Gastrocnemius medialis (tissue), 4 donors: ENCODE measurements at regions not wholly inside any gene's neighbourhood (a gene's known extent, or its start where the extent isn't known, plus 50 kb on each side); places are given as distances from the start of the nearest gene placed in this dataset.

Source experiments
- ATAC-seq, 2 donors: fragments of 150-250 bp; one replicate each; pipeline ENCODE4 v1.9.1; 2016
- DNase-seq, 2 donors: peaks; one replicate each; pipeline ENCODE4 v3.0.0-alpha.2; 2019
- H3K27ac ChIP-seq, 4 donors: fragments of 200-600 bp; sonication (generic); 1 replicate in 1 of 4; 2 replicates in 3 of 4; pipeline ENCODE4 v1.5.1; 2016 to 2018; ENCODE audit warnings: mild to moderate bottlenecking in 2 of 4, moderate library complexity in 1 of 4
- H3K27me3 ChIP-seq, 3 donors: fragments of 200-600 bp; sonication (generic) in 2 of 3; 1 replicate in 1 of 3; 2 replicates in 2 of 3; pipeline versions ENCODE4 v1.5.1 to v1.6.0; 2016 to 2019; ENCODE audit warnings: mild to moderate bottlenecking in 1 of 3, moderate library complexity in 1 of 3
- H3K36me3 ChIP-seq, 2 donors: fragments of 200-600 bp; sonication (generic) in 1 of 2; one replicate each; pipeline ENCODE4 v1.5.1; 2017 to 2018
- H3K4me1 ChIP-seq, 2 donors: fragments of 200-600 bp; sonication (generic) in 1 of 2; one replicate each; pipeline ENCODE4 v1.5.1; 2016 to 2017; ENCODE audit warnings: mild to moderate bottlenecking in 2 of 2
- H3K4me3 ChIP-seq, 4 donors: fragments of 200-600 bp; sonication (generic) in 3 of 4; 1 replicate in 1 of 4; 2 replicates in 3 of 4; pipeline ENCODE4 v1.5.1; 2016 to 2019; ENCODE audit warnings: mild to moderate bottlenecking in 2 of 4
- H3K9me3 ChIP-seq, 3 donors: fragments of 200-600 bp; sonication (generic) in 2 of 3; 1 replicate in 1 of 3; 2 replicates in 2 of 3; pipeline ENCODE4 v1.5.1; 2016 to 2019
- POLR2A ChIP-seq, 2 donors: fragments of 450-650 bp; IDR thresholded peaks; one replicate each; pipeline ENCODE4 v1.6.1; 2017; ENCODE audit warnings: antibody characterized with exemption in 2 of 2, mild to moderate bottlenecking in 2 of 2, moderate library complexity in 2 of 2
- in situ Hi-C, 4 donors: fragments of 200-750 bp; cut with MboI; loops; one replicate each; pipeline versions ENCODE4 v1.15.0 to v1.8.0; 2017; ENCODE audit warnings: low sequenced_read_pairs in 4 of 4
- intact Hi-C: fragments of 100-400 bp; cut with DNase I; formaldehyde crosslinking; loops from one replicate; pipeline ENCODE4 v1.15.1; 2023; ENCODE audit warnings: low total_unique reads
- TF ChIP-seq, protein P1 (sequence below), 5 experiments: fragments of 450-650 bp in 3 of 5; fragments of 200-600 bp in 2 of 5; sonication (generic) in 2 of 5; IDR thresholded peaks in 4 of 5; conservative IDR thresholded peaks in 1 of 5; 1 replicate in 4 of 5; 2 replicates in 1 of 5; pipeline ENCODE4 v1.5.1; 2016 to 2019; ENCODE audit warnings: antibody characterized with exemption in 5 of 5, mild to moderate bottlenecking in 3 of 5, moderate library complexity in 3 of 5

DNA sequence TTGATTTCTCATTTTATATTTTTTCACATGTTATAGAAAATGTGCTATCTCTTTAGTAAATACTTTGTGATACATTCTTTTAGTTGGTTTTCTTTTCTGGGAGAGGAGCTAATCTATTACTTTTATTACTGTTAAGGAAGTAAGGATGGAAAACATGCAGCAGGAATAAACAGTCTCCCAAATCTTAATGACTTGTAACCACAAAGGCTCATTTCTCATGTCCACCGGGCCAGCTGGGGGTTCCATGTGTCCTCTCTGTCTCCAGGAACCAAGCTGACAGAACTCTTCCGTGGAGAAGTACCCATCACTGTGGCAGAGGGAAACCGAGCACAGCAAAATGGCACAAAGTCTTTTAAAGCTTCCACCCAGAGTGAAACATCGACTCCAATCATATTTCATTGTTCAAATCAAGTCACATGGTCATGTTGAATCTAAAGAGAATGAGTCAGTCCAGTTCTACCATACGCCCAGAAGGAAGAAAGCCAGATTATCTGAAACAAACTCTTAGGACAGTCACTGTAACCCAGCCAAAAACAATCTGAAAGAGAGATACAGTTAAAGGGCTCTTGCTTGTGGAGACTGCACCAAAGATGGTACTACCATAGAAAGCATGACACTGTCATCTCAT lies 97.1 kb upstream of the CDH6 start:
- ATAC-seq (no peak), DNase-seq (no peak)
- no peaks in the 10 kb centered on the region for H3K27me3 ChIP-seq
- in situ Hi-C loops (no loop called here), intact Hi-C loops (no loop called here)
- H3K9me3 ChIP-seq = no peaks in the 10 kb centered on the region
- H3K4me1 ChIP-seq = no peaks in the 10 kb centered on the region
- H3K27ac ChIP-seq = no peak overlapping the region
- no peaks in the 10 kb centered on the region for H3K36me3 ChIP-seq
- no peak for TF ChIP-seq POLR2A (IDR thresholded peaks at IDR 0.05)
- TF ChIP-seq, protein P1, sequence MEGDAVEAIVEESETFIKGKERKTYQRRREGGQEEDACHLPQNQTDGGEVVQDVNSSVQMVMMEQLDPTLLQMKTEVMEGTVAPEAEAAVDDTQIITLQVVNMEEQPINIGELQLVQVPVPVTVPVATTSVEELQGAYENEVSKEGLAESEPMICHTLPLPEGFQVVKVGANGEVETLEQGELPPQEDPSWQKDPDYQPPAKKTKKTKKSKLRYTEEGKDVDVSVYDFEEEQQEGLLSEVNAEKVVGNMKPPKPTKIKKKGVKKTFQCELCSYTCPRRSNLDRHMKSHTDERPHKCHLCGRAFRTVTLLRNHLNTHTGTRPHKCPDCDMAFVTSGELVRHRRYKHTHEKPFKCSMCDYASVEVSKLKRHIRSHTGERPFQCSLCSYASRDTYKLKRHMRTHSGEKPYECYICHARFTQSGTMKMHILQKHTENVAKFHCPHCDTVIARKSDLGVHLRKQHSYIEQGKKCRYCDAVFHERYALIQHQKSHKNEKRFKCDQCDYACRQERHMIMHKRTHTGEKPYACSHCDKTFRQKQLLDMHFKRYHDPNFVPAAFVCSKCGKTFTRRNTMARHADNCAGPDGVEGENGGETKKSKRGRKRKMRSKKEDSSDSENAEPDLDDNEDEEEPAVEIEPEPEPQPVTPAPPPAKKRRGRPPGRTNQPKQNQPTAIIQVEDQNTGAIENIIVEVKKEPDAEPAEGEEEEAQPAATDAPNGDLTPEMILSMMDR (IDR thresholded peaks at IDR 0.05 in 4 of 5, conservative IDR thresholded peaks at IDR 0.05 in 1 of 5) = no peak
- no peak overlapping the region for H3K4me3 ChIP-seq

DNA sequence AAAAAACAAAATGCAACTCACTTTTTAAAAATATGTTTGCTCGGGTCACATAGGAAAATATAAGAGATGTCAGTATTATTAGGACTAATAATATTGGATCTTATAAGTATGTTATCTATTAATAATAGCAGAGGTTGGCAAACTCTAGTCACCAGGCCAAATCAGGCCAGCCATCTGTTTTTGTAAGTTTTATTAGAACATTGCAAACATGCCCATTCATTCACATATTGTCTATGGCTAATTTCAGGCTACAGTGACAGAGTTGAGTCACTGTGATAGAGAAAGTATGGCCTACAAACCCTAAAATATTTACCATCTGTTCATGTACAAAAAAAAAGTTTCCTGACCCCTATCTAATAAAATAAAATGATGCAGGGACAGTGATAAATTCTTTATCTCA lies 97.7 kb upstream of the CDH6 start:
- Histone ChIP-seq H3K4me1 (no peaks in the 10 kb centered on the region), H3K36me3 (no peaks in the 10 kb centered on the region), H3K4me3 (no peak overlapping the region), H3K9me3 (no peaks in the 10 kb centered on the region), H3K27me3 (no peaks in the 10 kb centered on the region), H3K27ac (no peak overlapping the region)
- TF ChIP-seq, protein P1 (IDR thresholded peaks at IDR 0.05 in 4 of 5, conservative IDR thresholded peaks at IDR 0.05 in 1 of 5) = no peak
- no peak for TF ChIP-seq POLR2A (IDR thresholded peaks at IDR 0.05)
- ATAC-seq (no peak), DNase-seq (no peak)
- intact Hi-C loops = no loop called here
- in situ Hi-C loops = no loop called here

DNA sequence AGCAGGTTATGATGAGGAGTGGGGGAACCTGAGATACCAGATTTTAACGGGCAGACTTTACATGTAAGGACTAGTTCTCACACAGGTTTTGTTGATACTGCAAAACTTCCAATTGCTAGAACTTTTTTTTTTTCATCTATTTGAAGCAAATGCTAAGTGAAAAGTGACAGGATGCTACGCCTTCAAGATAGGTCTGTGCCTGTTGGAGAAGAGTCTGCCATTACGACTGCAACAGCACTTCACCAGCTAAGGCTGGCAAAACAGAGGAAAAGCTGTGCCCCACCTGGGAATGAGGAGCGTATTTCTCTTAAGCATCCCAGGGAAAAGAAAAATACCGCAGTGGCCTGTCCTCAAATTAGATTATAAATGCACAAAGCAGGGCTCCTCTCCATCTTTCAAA lies 102.0 kb upstream of the CDH6 start:
- H3K4me1 ChIP-seq = no peaks in the 10 kb centered on the region
- H3K4me3 ChIP-seq = no peak overlapping the region
- no peak for ATAC-seq
- no peaks in the 10 kb centered on the region for H3K36me3 ChIP-seq
- H3K27me3 ChIP-seq = no peaks in the 10 kb centered on the region
- no peak for DNase-seq
- in situ Hi-C loops (no loop called here), intact Hi-C loops (no loop called here)
- TF ChIP-seq, protein P1 (IDR thresholded peaks at IDR 0.05 in 4 of 5, conservative IDR thresholded peaks at IDR 0.05 in 1 of 5) = no peak
- no peak for TF ChIP-seq POLR2A (IDR thresholded peaks at IDR 0.05)
- no peak overlapping the region for H3K27ac ChIP-seq
- H3K9me3 ChIP-seq = no peaks in the 10 kb centered on the region

DNA sequence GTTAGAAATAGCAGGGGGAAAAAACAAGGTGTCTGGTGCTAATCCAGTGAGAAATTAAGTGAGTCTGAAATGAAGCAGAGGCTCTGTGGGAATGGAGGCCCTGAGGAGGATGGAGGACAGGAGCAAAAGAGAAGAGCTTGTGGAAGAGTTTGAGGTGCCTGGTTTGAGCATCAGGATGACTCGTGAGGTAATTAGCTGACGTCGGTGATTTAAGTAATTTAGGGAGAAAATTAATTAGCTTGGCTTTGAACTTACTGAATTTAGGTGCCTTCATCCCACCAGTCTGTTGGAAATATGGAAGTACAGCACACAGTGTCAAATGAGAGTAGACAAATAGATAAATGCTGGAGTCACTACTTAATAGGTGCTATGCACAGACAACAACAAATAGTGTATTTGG lies 103.0 kb upstream of the CDH6 start:
- no peak overlapping the region for H3K27ac ChIP-seq
- no peaks in the 10 kb centered on the region for H3K36me3 ChIP-seq
- no peak for TF ChIP-seq POLR2A (IDR thresholded peaks at IDR 0.05)
- TF ChIP-seq, protein P1 (IDR thresholded peaks at IDR 0.05 in 4 of 5, conservative IDR thresholded peaks at IDR 0.05 in 1 of 5) = no peak
- no peaks in the 10 kb centered on the region for H3K9me3 ChIP-seq
- in situ Hi-C loops = no loop called here
- no peak overlapping the region for H3K4me3 ChIP-seq
- H3K27me3 ChIP-seq = no peaks in the 10 kb centered on the region
- ATAC-seq = no peak
- intact Hi-C loops = no loop called here
- no peaks in the 10 kb centered on the region for H3K4me1 ChIP-seq
- DNase-seq = no peak

DNA sequence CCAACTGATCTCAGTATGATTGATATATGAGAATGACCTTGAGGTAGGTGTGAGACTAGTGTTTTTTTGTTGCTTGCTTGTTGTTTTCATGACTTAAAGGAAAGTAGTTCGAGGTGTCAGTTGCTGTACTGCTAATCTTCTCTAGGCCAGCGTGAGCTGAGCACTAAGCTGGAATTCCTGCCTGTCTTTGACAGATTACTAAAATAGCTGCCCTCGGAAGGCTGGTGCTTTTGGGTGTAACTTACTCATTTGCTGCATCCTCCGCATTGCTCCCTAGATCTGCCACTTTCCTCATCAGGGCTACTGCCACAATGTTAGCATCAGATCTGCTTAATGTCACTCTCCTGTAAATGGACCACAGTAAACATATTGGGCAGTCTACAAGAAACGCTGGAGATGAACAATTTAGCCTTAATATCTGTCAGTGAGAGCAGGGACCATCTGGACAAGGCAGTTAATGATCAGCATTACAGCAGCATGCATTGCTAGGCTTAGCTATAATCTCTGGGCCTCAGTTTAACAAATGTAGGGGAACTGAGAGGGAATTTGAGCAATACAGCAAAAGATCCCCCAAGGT lies 106.6 kb upstream of the CDH6 start:
- Histone ChIP-seq H3K36me3 (no peaks in the 10 kb centered on the region), H3K4me1 (no peaks in the 10 kb centered on the region), H3K9me3 (no peaks in the 10 kb centered on the region), H3K27ac (no peak overlapping the region), H3K4me3 (no peak overlapping the region), H3K27me3 (no peaks in the 10 kb centered on the region)
- no peak for ATAC-seq
- TF ChIP-seq, protein P1 (IDR thresholded peaks at IDR 0.05 in 4 of 5, conservative IDR thresholded peaks at IDR 0.05 in 1 of 5) = no peak
- TF ChIP-seq POLR2A (IDR thresholded peaks at IDR 0.05) = no peak
- no peak for DNase-seq
- in situ Hi-C loops = no loop called here
- intact Hi-C loops = no loop called here
